ENCODE measurements at regions not wholly inside any gene's neighbourhood (a gene's known extent, or its start where the extent isn't known, plus 50 kb on each side); places are given as distances from the start of the nearest gene placed in this dataset.
"Not testable (repeated sequence)": the region's sequence is repeated elsewhere in the genome, so short reads cannot be mapped to it uniquely, and the experiment has no call there.

- no peaks in the 10 kb centered on the region for H3K27me3 Mint-ChIP-seq
- no peaks in the 10 kb centered on the region for H3K4me1 Mint-ChIP-seq (ENCODE audit: low read depth)
- H3K27ac Mint-ChIP-seq = no peak overlapping the region
- no peak for DNase-seq (ENCODE audit: low spot score, unreplicated experiment)
- H3K9me3 Mint-ChIP-seq (ENCODE audit: low read depth) = peaks cover 6% of the 10 kb centered on the region
- no peak for TF ChIP-seq CTCF (IDR thresholded peaks at IDR 0.05; ENCODE audit: unreplicated experiment)
- no peaks in the 10 kb centered on the region for H3K36me3 Mint-ChIP-seq (ENCODE audit: insufficient read depth)
- H3K4me3 Mint-ChIP-seq (ENCODE audit: low read depth) = no peak overlapping the region
Observed at GRCh38 chr7:123327661-123328060, 127.9 kb upstream of the SLC13A1 start.

GRCh38 chr7:123324283-123324682 is 124.5 kb upstream of the SLC13A1 start:
- no peaks in the 10 kb centered on the region for H3K4me1 Mint-ChIP-seq (ENCODE audit: low read depth)
- no peak overlapping the region for H3K4me3 Mint-ChIP-seq (ENCODE audit: low read depth)
- H3K36me3 Mint-ChIP-seq (ENCODE audit: insufficient read depth) = no peaks in the 10 kb centered on the region
- peaks cover 11% of the 10 kb centered on the region for H3K9me3 Mint-ChIP-seq (ENCODE audit: low read depth)
- DNase-seq (ENCODE audit: low spot score, unreplicated experiment) = no peak
- H3K27ac Mint-ChIP-seq = no peak overlapping the region
- no peaks in the 10 kb centered on the region for H3K27me3 Mint-ChIP-seq
- no peak for TF ChIP-seq CTCF (IDR thresholded peaks at IDR 0.05; ENCODE audit: unreplicated experiment)

GRCh38 chr7:123323689-123324088 is 123.9 kb upstream of the SLC13A1 start:
- TF ChIP-seq CTCF (IDR thresholded peaks at IDR 0.05; ENCODE audit: unreplicated experiment) = no peak
- Mint-ChIP-seq H3K27me3 (no peaks in the 10 kb centered on the region), H3K9me3 (ENCODE audit: low read depth) (peaks cover 11% of the 10 kb centered on the region), H3K36me3 (ENCODE audit: insufficient read depth) (no peaks in the 10 kb centered on the region), H3K4me3 (ENCODE audit: low read depth) (no peak overlapping the region), H3K4me1 (ENCODE audit: low read depth) (no peaks in the 10 kb centered on the region), H3K27ac (no peak overlapping the region)
- DNase-seq (ENCODE audit: low spot score, unreplicated experiment) = no peak

GRCh38 chr7:123321578-123321977 is 121.8 kb upstream of the SLC13A1 start:
- DNase-seq (ENCODE audit: low spot score, unreplicated experiment) = not testable (repeated sequence)

GRCh38 chr7:123319911-123320310 is 120.1 kb upstream of the SLC13A1 start:
- Mint-ChIP-seq H3K4me3 (ENCODE audit: low read depth) (no peak overlapping the region), H3K36me3 (ENCODE audit: insufficient read depth) (no peaks in the 10 kb centered on the region), H3K27me3 (no peaks in the 10 kb centered on the region), H3K4me1 (ENCODE audit: low read depth) (no peaks in the 10 kb centered on the region), H3K9me3 (ENCODE audit: low read depth) (peaks cover 11% of the 10 kb centered on the region), H3K27ac (no peak overlapping the region)
- no peak for TF ChIP-seq CTCF (IDR thresholded peaks at IDR 0.05; ENCODE audit: unreplicated experiment)
- no peak for DNase-seq (ENCODE audit: low spot score, unreplicated experiment)

More at GRCh38 chr7:123321578-123321977, 121.8 kb upstream of the SLC13A1 start:
- H3K9me3 Mint-ChIP-seq (ENCODE audit: low read depth) = peaks cover 11% of the 10 kb centered on the region
- H3K4me3 Mint-ChIP-seq (ENCODE audit: low read depth); H3K27ac Mint-ChIP-seq; H3K4me1 Mint-ChIP-seq (ENCODE audit: low read depth); H3K27me3 Mint-ChIP-seq; H3K36me3 Mint-ChIP-seq (ENCODE audit: insufficient read depth): not testable (repeated sequence)

- no peak overlapping the region for H3K27ac Mint-ChIP-seq
- no peaks in the 10 kb centered on the region for H3K4me1 Mint-ChIP-seq (ENCODE audit: low read depth)
Observed at GRCh38 chr7:123314886-123315285, 115.1 kb upstream of the SLC13A1 start.

More at GRCh38 chr7:123314886-123315285, 115.1 kb upstream of the SLC13A1 start:
- TF ChIP-seq CTCF (IDR thresholded peaks at IDR 0.05; ENCODE audit: unreplicated experiment) = no peak
- Mint-ChIP-seq H3K4me3 (ENCODE audit: low read depth) (no peak overlapping the region), H3K9me3 (ENCODE audit: low read depth) (no peaks in the 10 kb centered on the region), H3K27me3 (no peaks in the 10 kb centered on the region), H3K36me3 (ENCODE audit: insufficient read depth) (no peaks in the 10 kb centered on the region)
- no peak for DNase-seq (ENCODE audit: low spot score, unreplicated experiment)

Data from progenitor cell of endocrine pancreas (in vitro differentiated cells).